MM.1S (cell line): ENCODE measurements at regions not wholly inside any gene's neighbourhood (a gene's known extent, or its start where the extent isn't known, plus 50 kb on each side); places are given as distances from the start of the nearest gene placed in this dataset.
A peak's percentile ranks its signal among the peaks of the same experiment; 100 is the strongest.

Experiments used
- DNase-seq: peaks from one replicate; pipeline ENCODE4 v3.0.0-alpha.2; 2015
- H2AFZ ChIP-seq: fragments of 300-600 bp; sonication (generic); 2 replicates; pipeline ENCODE4 v1.6.0; 2016; ENCODE audit warnings: antibody characterized with exemption, low read length
- H3F3A ChIP-seq: fragments of 300-600 bp; sonication (generic); 2 replicates; pipeline ENCODE4 v1.6.1; 2016; ENCODE audit warnings: mild to moderate bottlenecking, antibody characterized with exemption, low read length, moderate library complexity, mixed read lengths; ENCODE audit not compliant: insufficient read depth
- H3K27ac ChIP-seq: fragments of 300-600 bp; sonication (generic); 2 replicates; pipeline ENCODE4 v1.5.1; 2016; ENCODE audit warnings: mild to moderate bottlenecking, low read length
- H3K27me3 ChIP-seq: fragments of 300-600 bp; sonication (generic); replicated peaks from 2 replicates; pipeline ENCODE4 v1.6.0; 2016; ENCODE audit warnings: low read length; ENCODE audit not compliant: insufficient read depth
- H3K36me3 ChIP-seq: fragments of 300-600 bp; sonication (generic); replicated peaks from 2 replicates; pipeline ENCODE4 v1.6.1; 2016; ENCODE audit warnings: mild to moderate bottlenecking, low read length, mixed read lengths; ENCODE audit not compliant: insufficient read depth
- H3K4me1 ChIP-seq: fragments of 300-600 bp; sonication (generic); 2 replicates; pipeline ENCODE4 v1.6.1; 2016; ENCODE audit warnings: low read length, mixed read lengths
- H3K4me2 ChIP-seq: fragments of 300-600 bp; sonication (generic); 2 replicates; pipeline ENCODE4 v1.6.0; 2016; ENCODE audit warnings: low read depth, low read length
- H3K4me3 ChIP-seq: fragments of 300-600 bp; sonication (generic); 2 replicates; pipeline ENCODE4 v1.5.1; 2016; ENCODE audit warnings: low read length, mixed read lengths
- H3K79me2 ChIP-seq: fragments of 300-600 bp; sonication (generic); 2 replicates; pipeline ENCODE4 v1.6.1; 2016; ENCODE audit warnings: mixed run types, low read length, mixed read lengths
- H3K9ac ChIP-seq: fragments of 300-600 bp; sonication (generic); 2 replicates; pipeline ENCODE4 v1.6.1; 2016; ENCODE audit warnings: low read length, mixed read lengths
- H3K9me2 ChIP-seq: fragments of 300-600 bp; sonication (generic); replicated peaks from 2 replicates; pipeline ENCODE4 v1.6.1; 2016; ENCODE audit warnings: mild to moderate bottlenecking, low read length, mixed read lengths; ENCODE audit not compliant: insufficient read depth
- H3K9me3 ChIP-seq: fragments of 300-600 bp; sonication (generic); replicated peaks from 2 replicates; pipeline ENCODE4 v1.6.1; 2016; ENCODE audit warnings: mild to moderate bottlenecking, low read length, mixed read lengths; ENCODE audit not compliant: insufficient read depth
- H4K20me1 ChIP-seq: fragments of 300-600 bp; sonication (generic); 2 replicates; pipeline ENCODE4 v1.6.1; 2016; ENCODE audit warnings: mild to moderate bottlenecking, low read length, moderate library complexity, mixed read lengths; ENCODE audit not compliant: insufficient read depth
- EZH2 ChIP-seq: fragments of 300-600 bp; sonication (generic); optimal IDR thresholded peaks from 2 replicates; pipeline ENCODE3; 2017; ENCODE audit warnings: low read depth, mild to moderate bottlenecking, antibody characterized with exemption, low read length, mixed read lengths
- EZH2phosphoT487 ChIP-seq: fragments of 300-600 bp; sonication (generic); IDR thresholded peaks from 2 replicates; pipeline ENCODE4 v1.6.1; 2018; ENCODE audit warnings: antibody characterized with exemption, low read length
- TF ChIP-seq, protein P1 (sequence below): fragments of 300-600 bp; sonication (generic); IDR thresholded peaks from 2 replicates; pipeline ENCODE4 v1.5.1; 2016; ENCODE audit warnings: antibody characterized with exemption, low read length, mixed read lengths

- no peaks in the 10 kb centered on the region for H4K20me1 ChIP-seq
- H3K9me2 ChIP-seq, result no peaks in the 10 kb centered on the region
- no peak for DNase-seq
- no peaks in the 10 kb centered on the region for H3K9me3 ChIP-seq
- TF ChIP-seq EZH2 (no peak), EZH2phosphoT487 (no peak)
- TF ChIP-seq, protein P1, sequence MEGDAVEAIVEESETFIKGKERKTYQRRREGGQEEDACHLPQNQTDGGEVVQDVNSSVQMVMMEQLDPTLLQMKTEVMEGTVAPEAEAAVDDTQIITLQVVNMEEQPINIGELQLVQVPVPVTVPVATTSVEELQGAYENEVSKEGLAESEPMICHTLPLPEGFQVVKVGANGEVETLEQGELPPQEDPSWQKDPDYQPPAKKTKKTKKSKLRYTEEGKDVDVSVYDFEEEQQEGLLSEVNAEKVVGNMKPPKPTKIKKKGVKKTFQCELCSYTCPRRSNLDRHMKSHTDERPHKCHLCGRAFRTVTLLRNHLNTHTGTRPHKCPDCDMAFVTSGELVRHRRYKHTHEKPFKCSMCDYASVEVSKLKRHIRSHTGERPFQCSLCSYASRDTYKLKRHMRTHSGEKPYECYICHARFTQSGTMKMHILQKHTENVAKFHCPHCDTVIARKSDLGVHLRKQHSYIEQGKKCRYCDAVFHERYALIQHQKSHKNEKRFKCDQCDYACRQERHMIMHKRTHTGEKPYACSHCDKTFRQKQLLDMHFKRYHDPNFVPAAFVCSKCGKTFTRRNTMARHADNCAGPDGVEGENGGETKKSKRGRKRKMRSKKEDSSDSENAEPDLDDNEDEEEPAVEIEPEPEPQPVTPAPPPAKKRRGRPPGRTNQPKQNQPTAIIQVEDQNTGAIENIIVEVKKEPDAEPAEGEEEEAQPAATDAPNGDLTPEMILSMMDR, result no peak
- no peaks in the 10 kb centered on the region for H3K36me3 ChIP-seq
- H2AFZ ChIP-seq, result no peak overlapping the region
- no peak overlapping the region for H3K4me3 ChIP-seq
- no peak overlapping the region for H3K9ac ChIP-seq
- H3K79me2 ChIP-seq, result no peaks in the 10 kb centered on the region
- H3K4me2 ChIP-seq, result no peak overlapping the region
- H3K27me3 ChIP-seq, result no peaks in the 10 kb centered on the region
- no peaks in the 10 kb centered on the region for H3K4me1 ChIP-seq
- no peaks in the 10 kb centered on the region for H3F3A ChIP-seq
- no peak overlapping the region for H3K27ac ChIP-seq
Measured at GRCh38 chr2:215796140-215796855, 217.1 kb downstream of the MREG start.

DNA sequence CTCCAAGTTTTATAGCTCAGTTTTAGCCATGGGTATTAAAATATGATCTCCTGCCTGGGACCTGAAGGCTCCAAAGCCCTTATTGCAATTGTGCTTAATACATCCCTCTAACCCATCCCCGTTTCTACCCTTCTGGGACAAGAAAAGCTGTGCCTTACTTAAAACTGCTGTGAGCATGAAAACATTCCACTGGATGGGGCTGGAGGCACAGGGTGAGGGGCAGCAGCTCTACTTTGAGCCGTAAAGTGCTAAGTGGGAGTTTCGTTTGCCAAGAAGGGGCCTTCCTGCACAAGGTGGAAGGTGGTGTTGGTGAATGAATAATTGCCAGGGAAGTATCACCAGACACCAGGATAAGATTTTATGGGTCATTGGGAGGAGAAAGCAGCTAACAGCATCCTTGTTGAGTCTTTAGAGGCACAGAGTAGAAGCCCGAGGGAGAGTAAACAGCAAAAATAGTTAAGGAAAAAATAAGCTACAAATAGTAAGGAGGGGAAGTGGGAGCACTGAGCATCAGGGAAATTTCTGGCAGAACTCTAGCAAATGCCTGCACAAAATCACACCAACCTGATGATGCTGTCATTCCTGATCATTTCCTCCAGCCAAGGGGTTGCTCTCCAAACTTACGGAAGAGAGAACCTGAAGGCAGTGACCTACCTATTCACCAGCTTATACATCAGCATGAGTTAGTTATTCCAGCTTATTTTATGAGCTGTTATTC is 218.4 kb downstream of the MREG start:
- H3K4me3 ChIP-seq, result no peak overlapping the region
- DNase-seq, result no peak
- H3F3A ChIP-seq, result no peaks in the 10 kb centered on the region
- TF ChIP-seq EZH2 (no peak), EZH2phosphoT487 (no peak)
- TF ChIP-seq, protein P1, result no peak
- no peaks in the 10 kb centered on the region for H4K20me1 ChIP-seq
- H3K79me2 ChIP-seq, result no peaks in the 10 kb centered on the region
- no peaks in the 10 kb centered on the region for H3K36me3 ChIP-seq
- H3K27ac ChIP-seq, result no peak overlapping the region
- H3K27me3 ChIP-seq, result no peaks in the 10 kb centered on the region
- H3K4me1 ChIP-seq, result no peaks in the 10 kb centered on the region
- H3K4me2 ChIP-seq, result no peak overlapping the region
- H2AFZ ChIP-seq, result no peak overlapping the region
- H3K9me3 ChIP-seq, result no peaks in the 10 kb centered on the region
- no peak overlapping the region for H3K9ac ChIP-seq
- no peaks in the 10 kb centered on the region for H3K9me2 ChIP-seq

- Histone ChIP-seq H3K79me2 (no peaks in the 10 kb centered on the region), H3F3A (no peaks in the 10 kb centered on the region), H3K9me3 (no peaks in the 10 kb centered on the region), H3K4me2 (no peak overlapping the region), H3K36me3 (no peaks in the 10 kb centered on the region), H3K27ac (no peak overlapping the region), H4K20me1 (no peaks in the 10 kb centered on the region), H3K9me2 (no peaks in the 10 kb centered on the region), H3K9ac (no peak overlapping the region), H3K4me3 (no peak overlapping the region), H2AFZ (peak overlapping the region; percentile 7; the same call in 1 of the 2 replicates), H3K4me1 (no peaks in the 10 kb centered on the region), H3K27me3 (no peaks in the 10 kb centered on the region)
- TF ChIP-seq, protein P1, result no peak
- TF ChIP-seq EZH2 (no peak), EZH2phosphoT487 (no peak)
- DNase-seq, result no peak
Measured at GRCh38 chr2:215793747-215794595, 219.4 kb downstream of the MREG start.
